Transverse colon (tissue), 3 donors: ENCODE measurements at regions not wholly inside any gene's neighbourhood (a gene's known extent, or its start where the extent isn't known, plus 50 kb on each side); places are given as distances from the start of the nearest gene placed in this dataset.

Experiments
- CTCF ChIP-seq, 5 experiments: fragments of 200-600 bp in 3 of 5; fragments of 450-650 bp in 2 of 5; sonication (generic) in 3 of 5; IDR thresholded peaks; 1 replicate in 2 of 5; 2 replicates in 3 of 5; pipeline ENCODE4 v1.5.1; 2016 to 2017; ENCODE audit warnings: antibody characterized with exemption in 5 of 5, inconsistent platforms in 3 of 5, mild to moderate bottlenecking in 2 of 5, moderate library complexity in 1 of 5
- EP300 ChIP-seq: sonication (generic); formaldehyde crosslinking; IDR thresholded peaks from one replicate; pipeline ENCODE4 v1.6.1; 2017; ENCODE audit warnings: antibody characterized with exemption, low read depth
- POLR2A ChIP-seq: fragments of 450-650 bp; IDR thresholded peaks from one replicate; pipeline ENCODE4 v1.6.1; 2016; ENCODE audit warnings: antibody characterized with exemption, mild to moderate bottlenecking, moderate library complexity

GRCh38 chr6:89013438-89013837 is 50.0 kb upstream of the RNGTT start:
- no peak for TF ChIP-seq CTCF (IDR thresholded peaks at IDR 0.05)
- no peak for TF ChIP-seq POLR2A
- TF ChIP-seq EP300 = no peak
